Left renal cortex interstitium (tissue), 4 donors: ENCODE measurements at regions not wholly inside any gene's neighbourhood (a gene's known extent, or its start where the extent isn't known, plus 50 kb on each side); places are given as distances from the start of the nearest gene placed in this dataset.
A peak's percentile ranks its signal among the peaks of the same experiment; 100 is the strongest.

Experiments used
- DNase-seq, 4 donors: peaks; one replicate each; pipeline ENCODE4 v3.0.0-alpha.2; 2013; ENCODE audit warnings: low read depth in 4 of 4, low spot score in 2 of 4, missing footprints in 1 of 4

DNA sequence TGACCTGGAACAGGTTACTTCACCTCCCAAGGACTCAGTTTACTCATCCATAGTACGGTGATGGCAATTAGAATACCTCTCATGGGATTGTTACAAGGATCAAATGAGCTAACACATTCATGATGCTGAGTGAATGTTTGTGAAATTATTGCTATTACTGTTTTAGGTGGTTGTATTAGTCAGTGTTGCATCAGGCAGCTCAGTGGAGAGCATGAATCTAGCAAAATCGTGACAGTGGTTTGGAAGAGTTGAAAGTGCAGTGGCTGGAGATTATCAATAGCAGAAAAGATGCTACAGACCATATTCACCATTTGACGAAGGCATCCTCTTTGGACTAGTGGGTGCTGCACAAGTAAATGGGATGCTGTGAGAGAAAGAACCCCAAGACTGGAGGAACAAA is 50.4 kb upstream of the CTNNBL1 start:
- no peak for DNase-seq

DNA sequence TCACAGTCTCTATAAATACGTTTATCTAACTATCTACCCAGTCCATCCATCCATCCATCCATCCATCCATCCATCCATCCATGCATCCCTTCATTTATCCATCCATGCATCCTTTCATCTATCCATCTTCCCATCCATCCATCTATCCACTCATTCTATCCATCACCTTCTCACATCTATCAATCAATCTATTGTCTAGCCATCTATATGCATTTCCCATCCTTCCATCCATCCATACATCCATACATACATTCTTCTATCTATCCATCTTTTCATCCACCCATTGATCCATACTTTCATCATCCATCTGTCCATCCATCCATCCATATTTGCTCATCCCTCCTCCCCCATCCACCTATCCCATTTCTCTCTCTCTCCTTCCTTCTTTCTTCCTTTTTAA is 51.6 kb upstream of the CTNNBL1 start:
- DNase-seq, result no peak

DNA sequence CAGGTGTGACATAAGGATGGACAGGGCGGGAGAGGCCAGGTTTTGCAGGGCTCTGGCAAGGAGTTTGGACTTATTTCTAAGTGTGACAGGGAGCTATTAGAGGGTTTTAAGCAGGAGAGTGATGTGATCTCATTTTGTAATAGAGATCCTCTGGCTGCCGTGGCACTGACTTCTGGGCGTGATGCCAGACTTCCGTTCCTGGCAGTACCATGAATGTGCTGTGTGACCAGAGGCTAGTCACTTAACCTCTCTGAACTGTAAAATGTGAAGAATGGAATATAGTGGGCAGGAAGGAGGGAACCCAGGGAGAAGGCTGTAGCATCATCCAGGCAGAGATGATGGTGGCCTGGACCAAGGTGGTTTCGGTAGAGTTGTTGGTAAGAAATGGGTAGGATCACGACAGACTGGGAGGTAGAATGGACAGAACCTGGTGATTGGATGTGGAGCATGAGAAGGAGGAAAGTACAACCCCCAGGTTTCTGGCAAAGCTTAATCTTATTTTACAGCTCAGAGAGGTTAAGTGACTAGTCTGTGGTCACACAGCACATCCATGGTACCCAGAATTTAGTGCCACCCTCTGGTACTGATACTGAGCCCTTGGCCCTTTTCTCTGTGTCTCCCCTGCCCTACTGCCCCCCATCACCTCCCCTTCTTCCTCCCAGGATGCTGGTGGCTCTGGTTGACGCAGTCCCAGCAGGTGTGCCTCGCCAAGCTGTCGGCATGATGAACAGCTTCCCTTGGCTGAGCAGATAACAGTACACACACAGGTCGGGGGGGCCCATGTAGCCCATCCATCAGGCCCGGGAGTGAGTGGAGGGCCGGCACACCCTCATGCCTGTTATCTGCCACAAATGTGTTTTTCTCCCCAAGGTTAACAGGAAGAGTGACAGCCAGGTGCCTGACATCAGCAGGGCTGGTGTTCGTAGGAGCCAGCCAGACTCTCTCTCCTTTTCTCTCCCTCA is 52.9 kb upstream of the CTNNBL1 start:
- no peak for DNase-seq

DNA sequence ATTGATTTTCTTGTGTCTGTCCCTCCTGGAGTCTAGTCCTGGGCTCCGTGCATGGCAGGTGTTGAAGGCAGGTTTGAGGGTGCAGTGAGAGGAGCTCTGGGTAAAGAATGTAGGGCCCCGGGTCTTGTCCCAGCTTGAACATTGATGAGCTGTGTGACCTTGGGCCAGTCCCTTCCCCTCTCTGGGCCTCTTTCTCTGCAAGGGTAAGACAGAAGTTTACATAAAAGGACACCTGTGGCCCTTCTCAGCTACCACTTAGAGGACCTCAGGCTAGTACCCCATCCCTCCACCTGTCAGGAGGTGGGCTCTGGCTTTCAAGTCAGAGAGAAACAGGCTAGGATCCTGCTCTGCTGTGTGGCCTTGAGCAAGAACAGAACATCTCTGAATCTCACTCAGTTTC is 55.3 kb upstream of the CTNNBL1 start:
- no peak for DNase-seq

DNA sequence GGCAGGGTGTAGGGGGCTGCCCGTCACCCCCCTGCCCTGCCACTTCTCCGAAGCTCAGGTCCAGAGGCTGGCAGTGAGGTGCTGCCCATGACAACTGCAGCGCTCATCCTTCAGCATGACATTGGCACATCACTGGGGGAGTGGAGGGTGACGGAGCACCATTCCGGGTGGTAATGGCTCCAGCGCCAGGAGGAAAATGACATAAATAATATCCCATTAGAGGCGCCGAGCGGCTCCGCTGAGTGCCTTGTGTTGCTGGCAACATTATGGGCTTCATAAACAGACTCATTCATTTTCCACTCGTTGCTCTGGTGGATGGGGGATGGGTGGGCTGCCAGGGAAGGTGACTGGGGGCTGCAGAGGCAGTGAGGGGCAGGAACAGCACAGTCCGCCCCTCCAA is 56.9 kb upstream of the CTNNBL1 start:
- DNase-seq, result no peak

DNA sequence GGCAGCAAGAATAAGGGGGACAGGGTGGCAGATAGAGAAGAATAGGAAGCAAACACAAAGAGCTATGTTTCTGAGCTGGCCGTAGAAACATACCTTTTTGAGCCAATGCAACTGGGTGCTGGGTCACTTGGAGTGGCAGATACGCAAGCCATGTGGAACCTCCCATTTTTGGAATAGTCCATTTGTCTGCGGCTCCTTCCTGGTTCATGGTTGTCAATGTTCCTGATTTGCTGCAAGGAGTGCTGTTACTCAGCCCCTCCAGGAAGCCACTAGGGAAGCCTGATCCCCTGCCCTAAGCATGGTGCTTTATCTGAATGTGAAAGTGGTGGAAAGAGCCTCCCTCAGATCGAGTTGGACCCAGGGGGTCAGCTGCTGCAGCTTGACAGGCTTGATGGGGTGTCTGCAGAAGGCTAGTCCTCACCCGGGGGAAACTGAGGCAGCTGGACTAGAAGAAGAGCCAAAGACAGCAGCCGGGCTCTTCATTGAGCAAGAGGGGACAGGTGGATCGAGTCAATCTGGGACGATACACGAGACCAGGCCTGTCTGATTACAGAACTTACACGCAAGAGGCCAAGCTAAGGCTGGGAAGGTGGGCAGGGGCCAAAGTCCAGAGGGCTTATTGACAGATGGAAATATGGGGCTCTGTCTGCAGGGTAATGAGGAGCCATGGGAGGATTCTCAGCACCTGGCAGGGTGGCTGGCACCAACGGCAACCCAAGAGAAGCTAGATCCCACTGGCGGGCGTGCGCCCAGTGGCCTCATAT is 57.4 kb upstream of the CTNNBL1 start:
- DNase-seq, result no peak

DNA sequence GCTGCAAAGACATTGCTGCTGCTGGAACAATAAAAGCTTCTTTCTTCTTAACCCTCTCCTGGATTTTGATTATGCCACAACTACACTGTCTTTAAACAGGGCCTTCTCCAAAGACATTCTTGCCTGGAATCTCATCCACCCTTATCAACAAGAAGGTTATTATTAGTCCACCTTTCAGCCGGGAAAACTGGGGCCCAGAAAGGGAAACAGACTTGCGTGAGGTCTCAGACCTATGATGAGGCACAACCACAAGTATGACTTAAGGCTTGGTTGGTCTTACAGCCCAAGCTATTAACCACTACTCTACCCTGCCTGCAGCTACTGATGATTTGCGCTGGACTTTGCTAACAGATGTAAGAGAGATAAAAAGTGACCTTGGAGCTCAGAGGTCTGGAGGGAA is 62.8 kb upstream of the CTNNBL1 start:
- DNase-seq, result no peak

DNA sequence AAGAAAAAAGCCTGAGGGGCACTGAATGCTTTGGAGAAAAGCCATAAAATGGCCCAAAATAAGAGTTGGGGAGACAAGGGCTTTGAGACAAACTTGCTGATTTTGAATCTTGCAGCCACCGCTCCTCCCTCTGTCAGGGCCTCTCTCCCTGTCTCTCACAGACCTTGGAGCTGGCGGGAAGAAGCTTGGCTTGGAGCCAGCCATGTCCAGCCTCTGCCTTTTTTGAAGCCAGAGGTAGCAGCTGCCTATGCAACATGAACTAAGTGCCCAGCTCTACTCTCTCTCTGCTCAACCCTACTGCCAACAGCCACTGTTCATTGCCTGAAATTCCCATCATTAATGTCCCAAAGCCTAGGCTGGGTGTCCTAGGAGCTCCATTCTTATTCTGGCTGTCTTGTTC is 63.7 kb upstream of the CTNNBL1 start:
- no peak for DNase-seq

DNA sequence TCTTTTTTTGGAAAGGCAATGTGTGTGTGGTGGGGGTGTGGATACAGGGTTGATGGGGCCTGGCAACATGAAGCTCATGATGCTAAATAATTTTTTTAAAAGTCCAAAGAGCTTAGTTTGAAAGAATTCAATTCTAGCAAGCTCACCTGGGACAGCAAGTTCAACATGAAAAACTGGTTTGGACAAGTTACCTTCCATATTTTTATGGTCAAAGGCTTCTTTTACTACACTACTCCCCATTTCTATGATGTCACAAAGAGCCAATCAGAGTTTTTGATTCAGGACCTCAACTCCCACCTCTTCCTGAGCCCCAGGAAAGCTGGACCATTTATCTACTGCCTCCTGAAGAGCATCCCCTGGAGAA is 66.1 kb upstream of the CTNNBL1 start:
- no peak for DNase-seq

DNA sequence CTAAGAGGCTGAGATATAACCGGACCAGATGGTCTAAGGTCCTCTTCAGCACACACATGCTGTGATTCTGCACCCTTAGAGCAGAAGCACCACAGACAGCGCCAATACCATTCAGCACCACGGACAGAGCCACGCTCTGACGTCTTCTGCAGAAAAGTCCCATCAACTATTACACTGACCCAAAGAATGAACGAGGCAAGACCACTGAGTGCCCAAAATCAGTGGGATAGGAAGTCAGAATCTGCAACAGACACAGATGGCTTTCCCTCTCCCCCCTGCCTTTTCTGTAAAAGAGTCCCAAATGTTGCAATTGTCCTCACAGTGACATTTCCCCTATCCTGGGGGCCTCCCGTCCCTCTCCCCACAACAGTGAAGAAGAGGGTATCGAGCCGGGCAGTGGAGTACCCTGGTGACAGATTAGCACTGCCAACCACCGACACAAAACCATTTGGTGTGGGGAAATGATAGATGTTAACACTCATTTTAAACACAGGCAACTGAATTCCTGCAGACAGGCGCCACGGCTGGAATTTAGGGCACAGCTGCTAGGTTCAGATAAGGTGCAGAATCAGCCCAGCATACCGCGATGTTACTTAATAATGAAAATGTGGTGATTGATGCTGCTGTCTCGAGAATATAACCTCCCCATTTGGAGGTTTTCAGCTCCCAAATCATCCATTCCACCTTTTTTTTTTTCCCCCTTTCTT is 66.6 kb upstream of the CTNNBL1 start:
- DNase-seq, result peak; percentile 37 to 76 (median 54)

DNA sequence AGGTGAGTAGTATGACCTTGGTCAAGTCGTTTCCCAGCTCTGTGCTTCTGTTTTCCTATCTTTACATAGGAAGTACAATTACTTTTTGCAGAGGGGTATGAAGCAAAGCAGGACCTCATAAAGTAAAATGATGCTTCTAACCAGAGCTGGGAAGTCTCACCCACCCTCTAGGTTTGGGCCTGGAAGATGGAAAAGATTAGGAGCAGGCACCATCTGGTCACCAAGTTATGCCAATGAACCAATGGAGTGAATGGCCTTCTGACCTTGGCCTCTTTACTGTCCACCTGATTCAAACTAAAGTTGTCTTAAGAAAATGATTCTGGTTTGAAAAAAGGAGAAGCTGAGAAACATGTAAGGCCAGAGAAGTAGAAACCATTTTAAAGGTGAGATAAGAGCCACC is 68.9 kb upstream of the CTNNBL1 start:
- DNase-seq, result no peak

DNA sequence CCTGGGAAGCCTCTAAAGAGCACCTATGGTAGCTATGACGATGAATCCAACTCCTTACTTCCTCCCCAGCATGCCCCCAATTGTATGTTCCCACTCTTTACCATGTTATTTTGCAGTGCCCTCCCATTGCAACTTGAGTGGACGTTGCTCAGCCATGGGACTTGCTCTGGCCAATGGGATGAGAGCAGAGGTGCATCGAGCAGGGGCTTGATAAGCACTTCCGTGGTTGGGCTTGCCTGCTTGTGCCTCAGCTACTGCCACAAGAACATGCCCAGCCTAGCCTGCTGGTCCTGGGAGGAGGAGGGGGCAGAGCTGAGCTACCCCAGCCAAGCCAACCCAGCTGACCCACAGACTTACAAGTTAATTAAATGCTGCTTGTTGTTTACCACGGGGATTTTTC is 71.1 kb upstream of the CTNNBL1 start:
- no peak for DNase-seq

DNA sequence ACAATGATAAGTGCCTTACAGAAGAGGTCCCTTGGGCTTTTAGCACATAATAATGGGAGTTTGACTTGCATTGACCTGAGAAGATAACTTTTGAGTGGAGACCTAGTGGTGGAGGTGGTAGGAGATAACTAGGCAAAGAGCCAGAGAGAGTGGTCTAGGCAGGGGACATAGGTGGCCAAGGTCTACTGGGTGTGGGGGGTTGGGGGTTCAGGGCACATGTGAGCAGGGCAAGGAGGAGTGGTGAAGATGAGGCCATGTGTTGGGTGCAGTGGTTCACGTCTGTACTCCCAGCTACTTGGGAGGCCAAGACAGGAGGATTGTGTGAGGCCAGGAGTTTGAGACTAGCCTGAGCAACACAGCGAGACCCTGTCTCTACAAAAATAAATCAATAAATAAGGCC is 74.3 kb upstream of the CTNNBL1 start:
- no peak for DNase-seq

DNA sequence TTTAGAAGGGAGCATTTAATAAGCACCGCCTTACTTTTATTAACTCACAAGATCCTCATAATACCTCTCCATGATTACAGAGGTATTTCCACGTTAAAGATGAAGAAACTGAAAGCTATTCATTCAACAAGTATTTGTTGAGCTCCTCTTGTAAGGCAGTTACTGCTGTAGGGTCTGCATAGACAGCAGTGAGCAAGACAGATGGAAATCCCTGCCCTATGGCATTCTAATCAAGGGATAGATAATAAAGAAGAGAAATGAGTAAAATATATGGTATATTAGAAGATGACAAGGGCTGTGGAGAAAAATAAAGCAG is 77.8 kb upstream of the CTNNBL1 start:
- DNase-seq, result no peak

DNA sequence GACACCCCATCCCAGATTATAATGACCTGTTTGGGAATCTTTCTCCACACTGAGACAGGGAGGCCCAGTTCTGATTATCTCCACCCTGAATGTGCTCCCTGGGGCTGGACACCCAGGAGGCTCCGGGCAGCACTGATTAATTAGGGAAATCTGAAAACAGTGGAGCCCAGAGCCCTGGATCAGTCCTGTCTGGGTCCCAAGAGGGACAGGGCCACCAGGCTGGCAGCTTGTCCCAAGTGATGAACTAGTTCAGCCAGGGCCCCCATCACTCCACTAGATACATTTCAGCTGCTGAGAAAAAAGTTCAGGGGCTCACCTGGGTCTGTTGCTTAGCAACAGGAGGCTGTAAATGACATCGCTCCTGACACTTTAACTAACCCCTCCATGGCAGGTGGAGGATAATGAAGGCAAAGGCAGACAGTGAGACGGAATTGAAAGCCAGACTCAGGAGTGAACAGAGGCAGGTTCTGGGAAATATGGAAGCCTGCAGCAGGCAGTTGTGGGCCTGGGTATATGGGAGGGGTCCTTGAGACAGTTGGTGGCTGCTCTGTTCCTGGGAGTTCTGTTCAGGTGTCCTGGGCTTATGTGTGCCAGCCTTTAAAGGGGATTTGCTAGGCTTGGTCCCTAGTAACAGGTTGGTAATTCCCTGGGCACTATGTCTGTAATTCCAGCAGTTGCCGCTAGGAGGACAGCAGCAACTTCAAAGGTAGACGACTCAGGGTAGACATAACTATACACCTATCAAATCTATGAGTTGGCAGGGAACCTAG is 78.3 kb upstream of the CTNNBL1 start:
- DNase-seq, result no peak

DNA sequence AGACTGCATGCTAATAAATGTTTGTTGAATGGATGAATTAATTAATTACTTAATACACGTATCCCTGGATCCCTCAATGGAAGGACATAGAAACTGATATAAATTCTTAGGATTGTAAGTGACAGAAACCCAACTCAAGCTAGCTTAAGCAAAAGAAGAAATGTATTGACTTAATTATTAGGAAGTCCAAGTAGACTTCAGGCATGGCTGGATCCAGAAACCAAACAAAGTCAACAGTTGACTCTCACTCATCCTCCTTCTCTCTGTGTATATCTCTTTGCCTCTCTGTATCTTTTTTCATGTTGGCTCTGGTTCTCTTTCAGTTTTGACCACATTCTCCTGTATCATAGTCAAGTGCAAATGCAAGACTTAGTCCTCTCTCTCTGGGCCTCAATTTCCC is 82.0 kb upstream of the CTNNBL1 start:
- no peak for DNase-seq

DNA sequence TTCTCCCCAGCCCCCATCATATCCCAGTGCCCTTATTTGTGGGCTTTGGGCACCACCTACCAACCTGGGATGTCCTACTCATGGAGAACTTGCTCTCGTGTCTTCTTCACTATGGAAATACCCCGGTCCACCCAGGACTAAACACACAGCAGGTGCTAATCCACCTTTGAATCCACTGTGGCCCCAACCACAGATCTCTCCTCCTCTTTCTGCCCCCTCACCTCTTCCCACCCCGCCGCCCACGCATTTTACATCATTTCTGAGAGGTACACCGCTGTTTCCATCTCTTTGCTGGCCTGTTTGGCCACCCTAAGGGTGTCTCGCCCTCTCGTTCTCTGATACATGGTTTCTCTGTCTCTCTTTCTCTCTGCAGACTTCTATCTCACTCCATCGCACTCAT is 82.5 kb upstream of the CTNNBL1 start:
- no peak for DNase-seq

DNA sequence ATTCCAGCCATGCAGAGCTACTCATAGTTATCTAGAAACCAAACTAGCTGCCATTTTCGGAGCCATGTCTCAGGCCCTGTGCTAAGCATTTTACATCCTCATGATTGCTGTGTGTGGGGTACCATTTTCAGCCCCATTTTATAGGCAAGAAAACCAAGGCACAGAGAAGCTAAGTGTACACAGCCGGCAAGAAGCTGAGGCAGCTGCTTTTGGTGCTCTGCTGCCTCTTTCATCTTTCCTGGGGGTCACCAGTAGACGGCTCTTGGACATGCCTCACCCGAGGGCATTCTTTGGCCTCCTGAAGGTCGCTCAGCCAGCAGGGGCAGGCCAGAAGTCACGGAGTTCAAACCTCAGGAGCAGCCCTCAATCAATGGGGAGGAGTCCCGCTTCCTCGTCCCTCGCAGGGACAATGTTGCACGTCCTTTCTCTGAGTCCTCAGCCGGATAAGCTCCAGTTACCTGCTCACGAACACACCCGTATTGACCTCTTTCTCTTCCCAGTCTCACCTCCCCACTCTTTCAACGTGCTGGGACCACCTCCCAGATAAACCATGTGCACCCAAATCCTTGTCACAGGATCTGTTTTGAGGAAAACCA is 82.6 kb upstream of the BLCAP start:
- DNase-seq, result no peak

DNA sequence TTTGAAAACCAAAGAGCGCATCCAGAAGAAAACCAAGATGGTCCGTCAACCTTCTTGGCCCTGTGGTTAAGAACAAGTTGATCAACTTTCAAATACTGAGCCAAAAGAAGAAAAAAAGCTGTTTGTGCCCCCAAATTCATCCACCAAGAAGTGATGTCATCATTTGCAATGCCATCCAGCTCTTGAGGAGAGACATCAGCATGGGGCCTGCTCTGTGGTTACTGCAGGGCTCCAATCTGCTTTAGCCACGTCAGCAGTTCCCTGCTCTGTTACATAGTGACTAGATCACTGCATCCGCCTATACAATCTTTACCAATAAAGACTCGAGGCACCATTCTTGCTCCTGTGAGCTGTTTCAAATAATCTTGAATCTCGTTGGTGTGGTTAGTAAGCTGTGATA is 75.0 kb upstream of the BLCAP start:
- no peak for DNase-seq

DNA sequence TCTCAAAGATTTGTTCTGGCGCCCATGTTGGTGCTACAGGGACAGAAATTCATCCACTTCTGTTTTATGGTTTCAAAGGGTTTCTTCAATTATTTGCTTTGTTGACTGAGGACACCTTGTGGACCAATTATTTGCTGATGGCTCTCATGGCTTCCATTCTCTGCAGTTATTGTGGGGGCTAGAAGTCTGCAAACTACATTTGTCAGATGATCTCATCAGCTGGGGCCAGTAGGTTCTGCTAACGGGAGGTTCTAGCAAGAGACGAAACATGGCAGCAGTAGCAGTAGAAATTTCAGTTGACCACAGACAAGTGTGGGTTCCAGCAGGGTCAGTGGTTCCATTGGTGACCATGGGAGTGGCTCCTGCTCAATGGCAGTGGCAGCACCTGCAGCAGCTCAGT is 72.8 kb upstream of the BLCAP start:
- no peak for DNase-seq
